Loucy (cell line): ENCODE measurements at regions not wholly inside any gene's neighbourhood (a gene's known extent, or its start where the extent isn't known, plus 50 kb on each side); places are given as distances from the start of the nearest gene placed in this dataset.

ENCODE experiments used
- EZH2phosphoT487 ChIP-seq: fragments of 200-600 bp; IDR thresholded peaks from 2 replicates; pipeline ENCODE4 v1.6.1; 2018; ENCODE audit warnings: antibody characterized with exemption, mild to moderate bottlenecking, moderate library complexity, borderline replicate concordance
- TF ChIP-seq, protein P1 (sequence below): fragments of 200-600 bp; sonication (generic); conservative IDR thresholded peaks from 2 replicates; pipeline ENCODE4 v1.5.1; 2014; ENCODE audit warnings: mild to moderate bottlenecking, antibody characterized with exemption, low read length

DNA sequence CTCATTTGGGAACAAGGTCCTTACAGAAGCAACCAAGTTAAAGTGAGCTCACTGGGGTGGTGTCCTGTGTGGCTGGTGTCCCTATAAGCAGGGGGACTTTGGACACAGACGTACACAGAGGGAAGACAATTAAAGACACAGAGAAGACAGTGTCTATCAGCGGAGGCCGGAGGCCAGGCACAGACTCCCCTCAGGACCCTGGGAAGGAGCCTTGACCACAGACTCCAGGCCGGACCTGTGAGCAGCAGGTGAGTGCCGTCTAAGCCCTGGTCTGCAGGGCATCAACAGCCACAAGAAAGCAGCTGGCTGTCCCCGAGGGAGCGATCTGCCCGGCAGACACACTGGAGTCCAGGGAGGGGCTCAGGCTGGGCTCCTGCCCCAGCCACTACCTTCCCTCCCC, 219.1 kb upstream of the C14orf180 start:
- TF ChIP-seq, protein P1, sequence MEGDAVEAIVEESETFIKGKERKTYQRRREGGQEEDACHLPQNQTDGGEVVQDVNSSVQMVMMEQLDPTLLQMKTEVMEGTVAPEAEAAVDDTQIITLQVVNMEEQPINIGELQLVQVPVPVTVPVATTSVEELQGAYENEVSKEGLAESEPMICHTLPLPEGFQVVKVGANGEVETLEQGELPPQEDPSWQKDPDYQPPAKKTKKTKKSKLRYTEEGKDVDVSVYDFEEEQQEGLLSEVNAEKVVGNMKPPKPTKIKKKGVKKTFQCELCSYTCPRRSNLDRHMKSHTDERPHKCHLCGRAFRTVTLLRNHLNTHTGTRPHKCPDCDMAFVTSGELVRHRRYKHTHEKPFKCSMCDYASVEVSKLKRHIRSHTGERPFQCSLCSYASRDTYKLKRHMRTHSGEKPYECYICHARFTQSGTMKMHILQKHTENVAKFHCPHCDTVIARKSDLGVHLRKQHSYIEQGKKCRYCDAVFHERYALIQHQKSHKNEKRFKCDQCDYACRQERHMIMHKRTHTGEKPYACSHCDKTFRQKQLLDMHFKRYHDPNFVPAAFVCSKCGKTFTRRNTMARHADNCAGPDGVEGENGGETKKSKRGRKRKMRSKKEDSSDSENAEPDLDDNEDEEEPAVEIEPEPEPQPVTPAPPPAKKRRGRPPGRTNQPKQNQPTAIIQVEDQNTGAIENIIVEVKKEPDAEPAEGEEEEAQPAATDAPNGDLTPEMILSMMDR: no peak
- TF ChIP-seq EZH2phosphoT487: no peak
